Hepatocyte (in vitro differentiated cells): ENCODE measurements at regions not wholly inside any gene's neighbourhood (a gene's known extent, or its start where the extent isn't known, plus 50 kb on each side); places are given as distances from the start of the nearest gene placed in this dataset.

Experiments used
- DNase-seq: peaks from one replicate; pipeline ENCODE4 v3.0.0-alpha.2; 2016; ENCODE audit warnings: low spot score
- H2AFZ ChIP-seq: fragments of 200-600 bp; sonication (generic); 2 replicates; pipeline ENCODE4 v1.6.0; 2016; ENCODE audit warnings: antibody characterized with exemption, mild to moderate bottlenecking
- H3K27ac ChIP-seq: fragments of 200-600 bp; sonication (generic); 2 replicates; pipeline ENCODE4 v1.5.1; 2016; ENCODE audit warnings: mild to moderate bottlenecking
- H3K27me3 ChIP-seq: fragments of 200-600 bp; sonication (generic); 2 replicates; pipeline ENCODE4 v1.6.1; 2016
- H3K36me3 ChIP-seq: fragments of 200-600 bp; sonication (generic); replicated peaks from 2 replicates; pipeline ENCODE4 v1.5.1; 2016; ENCODE audit warnings: low read depth; ENCODE audit not compliant: insufficient read depth
- H3K4me1 ChIP-seq: fragments of 200-600 bp; sonication (generic); 2 replicates; pipeline ENCODE4 v1.5.1; 2016; ENCODE audit warnings: mild to moderate bottlenecking, moderate library complexity; ENCODE audit not compliant: insufficient read depth
- H3K4me2 ChIP-seq: fragments of 200-600 bp; sonication (generic); 2 replicates; pipeline ENCODE4 v1.6.0; 2016
- H3K4me3 ChIP-seq: fragments of 200-600 bp; sonication (generic); 2 replicates; pipeline ENCODE4 v1.5.1; 2016; ENCODE audit warnings: mild to moderate bottlenecking
- H3K79me2 ChIP-seq: fragments of 200-600 bp; sonication (generic); 2 replicates; pipeline ENCODE4 v1.6.0; 2017; ENCODE audit warnings: mild to moderate bottlenecking
- H3K9me2 ChIP-seq: fragments of 200-600 bp; sonication (generic); replicated peaks from 2 replicates; pipeline ENCODE4 v1.6.0; 2017; ENCODE audit warnings: mild to moderate bottlenecking; ENCODE audit not compliant: insufficient read depth
- H3K9me3 ChIP-seq: fragments of 200-600 bp; sonication (generic); 2 replicates; pipeline ENCODE4 v1.5.1; 2016; ENCODE audit warnings: low read depth, mild to moderate bottlenecking
- H4K20me1 ChIP-seq: fragments of 200-600 bp; sonication (generic); 2 replicates; pipeline ENCODE4 v1.6.0; 2016; ENCODE audit warnings: mild to moderate bottlenecking; ENCODE audit not compliant: insufficient read depth, poor library complexity, severe bottlenecking
- EZH2 ChIP-seq: fragments of 200-600 bp; sonication (generic); IDR thresholded peaks from 2 replicates; pipeline ENCODE4 v1.6.1; 2016; ENCODE audit warnings: antibody characterized with exemption, mild to moderate bottlenecking, borderline replicate concordance
- EZH2phosphoT487 ChIP-seq: fragments of 200-600 bp; sonication (generic); IDR thresholded peaks from one replicate; pipeline ENCODE4 v1.6.1; 2018; ENCODE audit warnings: antibody characterized with exemption, mild to moderate bottlenecking, low read depth, moderate library complexity; ENCODE audit not compliant: unreplicated experiment, severe bottlenecking
- WGBS: methylation state at CpG from one replicate; pipeline ENCODE4 v1.1.6; 2016; ENCODE audit warnings: low lambda C conversion rate; ENCODE audit errors: missing lambda C conversion rate; 5-methylcytosine and 5-hydroxymethylcytosine counted together
- TF ChIP-seq, protein P1 (sequence below): fragments of 200-600 bp; sonication (generic); IDR thresholded peaks from 2 replicates; pipeline ENCODE4 v1.5.1; 2016; ENCODE audit warnings: antibody characterized with exemption, mild to moderate bottlenecking; ENCODE audit not compliant: poor library complexity

DNA sequence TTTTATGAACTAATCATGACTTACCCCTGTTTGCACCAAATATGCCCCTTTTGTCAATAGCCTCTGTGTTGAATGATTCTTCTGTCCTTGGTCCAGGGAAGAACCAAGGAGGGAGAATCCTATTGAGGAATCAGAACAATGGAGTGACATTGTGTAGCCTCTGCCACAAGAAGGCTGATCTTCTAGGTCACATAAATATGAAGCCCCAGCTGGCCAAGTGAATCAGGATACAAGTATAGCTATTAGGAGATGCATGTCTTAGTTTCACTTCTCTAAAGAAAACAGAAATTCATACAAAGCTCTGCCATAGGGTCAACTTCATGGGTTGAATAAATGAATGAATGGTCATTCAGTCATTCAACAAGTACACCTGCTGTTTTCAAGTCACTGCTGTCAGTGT is 118.2 kb upstream of the BLID start:
- Histone ChIP-seq H3K27ac (no peak overlapping the region), H3K27me3 (no peaks in the 10 kb centered on the region), H3K9me2 (no peaks in the 10 kb centered on the region), H3K9me3 (no peaks in the 10 kb centered on the region), H2AFZ (no peak overlapping the region), H3K36me3 (no peaks in the 10 kb centered on the region), H4K20me1 (no peaks in the 10 kb centered on the region), H3K79me2 (no peaks in the 10 kb centered on the region), H3K4me3 (no peak overlapping the region), H3K4me2 (no peak overlapping the region), H3K4me1 (peaks cover 2% of the 10 kb centered on the region)
- TF ChIP-seq, protein P1, sequence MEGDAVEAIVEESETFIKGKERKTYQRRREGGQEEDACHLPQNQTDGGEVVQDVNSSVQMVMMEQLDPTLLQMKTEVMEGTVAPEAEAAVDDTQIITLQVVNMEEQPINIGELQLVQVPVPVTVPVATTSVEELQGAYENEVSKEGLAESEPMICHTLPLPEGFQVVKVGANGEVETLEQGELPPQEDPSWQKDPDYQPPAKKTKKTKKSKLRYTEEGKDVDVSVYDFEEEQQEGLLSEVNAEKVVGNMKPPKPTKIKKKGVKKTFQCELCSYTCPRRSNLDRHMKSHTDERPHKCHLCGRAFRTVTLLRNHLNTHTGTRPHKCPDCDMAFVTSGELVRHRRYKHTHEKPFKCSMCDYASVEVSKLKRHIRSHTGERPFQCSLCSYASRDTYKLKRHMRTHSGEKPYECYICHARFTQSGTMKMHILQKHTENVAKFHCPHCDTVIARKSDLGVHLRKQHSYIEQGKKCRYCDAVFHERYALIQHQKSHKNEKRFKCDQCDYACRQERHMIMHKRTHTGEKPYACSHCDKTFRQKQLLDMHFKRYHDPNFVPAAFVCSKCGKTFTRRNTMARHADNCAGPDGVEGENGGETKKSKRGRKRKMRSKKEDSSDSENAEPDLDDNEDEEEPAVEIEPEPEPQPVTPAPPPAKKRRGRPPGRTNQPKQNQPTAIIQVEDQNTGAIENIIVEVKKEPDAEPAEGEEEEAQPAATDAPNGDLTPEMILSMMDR = no peak
- TF ChIP-seq EZH2 (no peak), EZH2phosphoT487 (no peak)
- no peak for DNase-seq

DNA sequence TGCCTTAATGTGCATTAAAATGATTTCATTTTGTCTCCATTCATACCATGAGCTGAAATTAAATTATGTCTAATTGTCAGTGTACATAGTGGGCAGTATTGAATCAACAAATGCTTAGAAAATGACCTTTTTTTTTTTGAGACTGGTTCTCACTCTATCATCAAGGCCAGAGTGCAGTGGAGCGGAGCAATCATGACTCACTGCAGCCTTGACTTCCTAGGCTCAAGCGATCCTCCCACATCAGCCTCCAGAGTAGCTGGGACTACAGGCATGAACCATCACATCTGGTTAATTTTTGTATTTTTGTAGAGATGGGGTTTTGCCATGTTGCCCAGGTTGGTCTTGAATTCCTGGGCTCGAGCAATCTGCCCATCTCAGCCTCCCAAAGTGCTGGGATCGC is 117.0 kb upstream of the BLID start:
- Histone ChIP-seq H3K4me3 (no peak overlapping the region), H3K4me1 (peaks cover 5% of the 10 kb centered on the region), H3K4me2 (no peak overlapping the region), H4K20me1 (no peaks in the 10 kb centered on the region), H3K27me3 (no peaks in the 10 kb centered on the region), H3K9me3 (no peaks in the 10 kb centered on the region), H3K9me2 (no peaks in the 10 kb centered on the region), H3K79me2 (no peaks in the 10 kb centered on the region), H2AFZ (no peak overlapping the region), H3K27ac (no peak overlapping the region), H3K36me3 (no peaks in the 10 kb centered on the region)
- no peak for DNase-seq
- TF ChIP-seq, protein P1 = no peak
- TF ChIP-seq EZH2phosphoT487 (no peak), EZH2 (no peak)
- 97% methylated on average over 4 of the region's 4 CpGs for WGBS

DNA sequence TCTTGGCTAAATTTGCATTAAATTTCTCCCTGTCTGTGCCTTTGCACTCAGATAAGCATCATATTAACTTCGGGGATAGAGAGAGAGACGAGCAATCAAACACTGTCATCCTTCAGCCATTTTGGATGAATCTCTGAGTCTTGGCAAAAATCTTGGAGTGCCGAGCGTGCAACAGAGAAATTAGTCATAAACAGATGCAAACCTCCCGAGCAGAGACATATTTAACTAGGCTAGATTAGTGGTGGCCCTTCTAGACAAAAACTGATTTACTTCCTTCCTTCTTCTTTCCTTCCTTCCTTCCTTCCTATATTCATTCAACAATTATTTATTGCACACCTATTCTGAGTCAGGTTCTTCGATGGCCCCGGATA is 114.4 kb upstream of the BLID start:
- no peaks in the 10 kb centered on the region for H3K9me2 ChIP-seq
- peaks cover 5% of the 10 kb centered on the region for H3K4me1 ChIP-seq
- H3K4me2 ChIP-seq = peak overlapping the region; percentile 61
- no peaks in the 10 kb centered on the region for H3K27me3 ChIP-seq
- TF ChIP-seq EZH2 (no peak), EZH2phosphoT487 (no peak)
- TF ChIP-seq, protein P1 = no peak
- H2AFZ ChIP-seq = no peak overlapping the region
- no peaks in the 10 kb centered on the region for H4K20me1 ChIP-seq
- no peak overlapping the region for H3K4me3 ChIP-seq
- H3K9me3 ChIP-seq = no peaks in the 10 kb centered on the region
- no peaks in the 10 kb centered on the region for H3K79me2 ChIP-seq
- WGBS = 96% methylated on average over 7 of the region's 7 CpGs
- no peaks in the 10 kb centered on the region for H3K36me3 ChIP-seq
- DNase-seq = no peak
- H3K27ac ChIP-seq = no peak overlapping the region

DNA sequence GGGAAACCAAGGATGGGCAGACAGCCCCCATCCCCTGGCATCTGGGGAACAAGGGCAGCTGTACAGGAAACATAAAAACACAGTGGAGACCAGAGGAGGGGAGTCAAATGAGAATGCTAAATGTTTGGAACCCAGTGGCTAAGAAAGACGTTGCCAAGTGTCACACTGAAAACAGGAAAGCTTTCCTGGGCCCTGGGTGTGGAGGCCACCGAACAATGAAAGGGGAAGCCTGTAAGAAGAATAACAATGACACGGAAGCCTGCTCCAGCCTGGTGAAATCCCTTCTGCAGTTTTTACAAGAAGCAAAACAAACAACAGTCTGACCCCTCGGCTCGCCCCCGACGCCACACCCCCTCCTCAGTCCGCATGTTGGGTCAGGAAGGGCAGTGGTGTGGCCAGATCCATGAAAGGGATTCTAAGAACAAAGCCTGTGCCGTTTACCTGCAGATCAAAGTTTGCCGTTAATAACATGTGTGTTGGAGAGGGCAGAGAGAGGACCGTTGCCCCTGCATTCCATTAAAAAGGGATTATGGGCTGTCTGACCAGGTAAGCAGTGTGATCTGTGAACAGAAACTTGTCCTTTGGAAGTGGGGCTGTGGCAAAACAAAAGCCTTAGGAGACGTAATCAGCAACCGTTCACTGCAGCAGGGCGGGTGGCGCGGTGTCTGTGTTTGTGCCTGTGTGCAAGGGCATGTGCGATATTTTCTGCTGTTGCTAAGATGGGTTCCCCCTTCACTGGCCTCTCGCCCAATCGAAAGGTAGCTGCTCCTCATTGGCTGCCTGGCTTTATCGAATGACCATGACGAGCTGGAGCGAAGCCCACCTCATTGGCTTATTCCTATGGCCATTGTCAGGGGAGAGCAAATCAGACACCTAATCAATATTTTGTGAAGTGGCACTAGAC is 113.7 kb upstream of the BLID start:
- no peaks in the 10 kb centered on the region for H3K9me2 ChIP-seq
- peak overlapping the region; percentile 61 for H3K4me2 ChIP-seq
- DNase-seq = peak; percentile 21
- H3K27me3 ChIP-seq = no peaks in the 10 kb centered on the region
- H4K20me1 ChIP-seq = no peaks in the 10 kb centered on the region
- no peaks in the 10 kb centered on the region for H3K79me2 ChIP-seq
- peak overlapping the region; percentile 26 for H2AFZ ChIP-seq
- peak overlapping the region; percentile 39 for H3K27ac ChIP-seq
- 45% methylated on average over 22 of the region's 22 CpGs for WGBS
- no peak overlapping the region for H3K4me3 ChIP-seq
- H3K9me3 ChIP-seq = no peaks in the 10 kb centered on the region
- no peaks in the 10 kb centered on the region for H3K36me3 ChIP-seq
- peaks cover 5% of the 10 kb centered on the region for H3K4me1 ChIP-seq
- no peak for TF ChIP-seq EZH2
- TF ChIP-seq, protein P1 = no peak
- no peak for TF ChIP-seq EZH2phosphoT487
